CD4-positive, alpha-beta T cell treated with Interferon alpha-2 for 1 hour (primary cell): ENCODE measurements at regions not wholly inside any gene's neighbourhood (a gene's known extent, or its start where the extent isn't known, plus 50 kb on each side); places are given as distances from the start of the nearest gene placed in this dataset.
"Not testable (repeated sequence)": the region's sequence is repeated elsewhere in the genome, so short reads cannot be mapped to it uniquely, and the experiment has no call there.

ENCODE experiments used
- DNase-seq, 2 donors: peaks; one replicate each; pipeline ENCODE4 v3.0.0-alpha.2; 2020 to 2022

DNA sequence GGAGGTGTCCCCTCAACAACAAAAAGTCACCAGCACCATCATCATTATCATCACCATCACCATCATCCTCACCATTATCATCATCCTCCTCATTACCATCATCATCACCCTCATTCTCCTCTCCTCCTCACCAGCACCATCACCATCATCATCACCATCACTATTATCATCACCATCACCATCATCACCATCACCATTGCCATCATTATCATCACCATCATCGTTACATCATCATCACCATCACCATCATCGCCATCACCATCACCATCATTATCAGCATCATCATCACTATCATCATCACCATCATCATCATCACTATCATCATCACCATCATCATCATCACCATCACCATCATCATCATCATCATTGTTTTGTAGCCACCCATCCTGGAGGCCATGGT is 212.6 kb downstream of the MN1 start:
- no peak for DNase-seq

- DNase-seq: no peak
Observed at GRCh38 chr22:27591060-27591459, 210.5 kb downstream of the MN1 start.

- DNase-seq: no peak
Observed at GRCh38 chr22:27593378-27593777, 208.2 kb downstream of the MN1 start.

- DNase-seq: no peak
Observed at GRCh38 chr22:27594020-27594419, 207.5 kb downstream of the MN1 start.

GRCh38 chr22:27594474-27595134 is 207.0 kb downstream of the MN1 start:
- DNase-seq: no peak

- DNase-seq: no peak
Observed at GRCh38 chr22:27596133-27596870, 205.3 kb downstream of the MN1 start.

DNA sequence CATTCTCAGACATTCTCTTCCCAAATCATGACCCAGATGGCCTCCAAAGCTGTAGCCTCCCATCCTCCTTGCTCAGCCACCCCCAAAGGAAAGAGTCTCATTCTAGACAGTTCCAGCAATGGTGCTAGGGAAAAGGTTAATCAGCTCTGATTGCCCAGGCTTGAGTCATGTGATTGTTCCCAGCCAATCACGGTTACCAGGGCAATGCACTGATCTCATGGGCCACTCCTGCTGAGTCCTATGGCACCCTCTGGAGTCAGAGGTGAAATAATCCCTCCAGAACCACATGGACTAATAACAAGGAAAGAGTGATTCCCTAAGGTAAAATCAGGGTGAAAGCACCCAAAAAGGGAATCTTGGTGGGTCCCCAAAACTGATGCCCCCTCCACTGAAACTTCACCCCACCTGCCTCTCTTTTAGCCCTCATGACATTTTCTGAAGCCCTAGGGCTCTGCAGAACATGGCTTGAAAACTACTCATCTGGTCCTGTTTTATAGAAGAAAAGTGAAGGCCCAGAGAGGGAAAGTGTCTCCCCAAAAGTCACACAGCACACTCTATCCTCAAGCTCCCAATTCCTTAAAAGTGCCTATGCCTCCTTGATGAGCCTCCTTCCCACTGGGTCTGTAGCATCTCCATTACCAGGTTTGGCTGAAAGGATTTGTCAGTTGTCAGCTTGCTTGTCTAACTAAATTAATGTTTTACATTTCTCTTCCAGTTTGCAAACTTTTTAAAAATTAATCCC is 203.7 kb downstream of the MN1 start:
- DNase-seq: no peak

- no peak for DNase-seq
Observed at GRCh38 chr22:27598792-27599191, 202.8 kb downstream of the MN1 start.

DNA sequence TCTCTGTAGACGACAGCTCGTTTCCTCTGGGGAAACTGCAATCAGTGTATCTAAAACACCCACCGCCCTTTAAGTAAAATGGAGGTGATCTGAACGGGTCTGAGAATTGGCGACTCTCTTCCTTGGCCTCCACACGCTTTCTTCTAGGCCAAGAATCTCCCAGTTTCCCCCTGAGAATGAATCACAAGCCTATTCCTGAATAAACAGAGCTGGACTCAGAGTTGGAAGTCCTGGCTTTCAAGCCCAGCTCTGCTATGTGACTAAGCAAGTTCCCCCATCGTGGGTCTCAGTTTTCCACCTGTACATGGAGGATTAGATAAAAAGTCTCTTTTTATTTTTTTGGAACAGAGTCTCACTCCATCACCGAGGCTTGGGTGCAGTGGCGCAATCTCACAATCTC is 200.4 kb downstream of the MN1 start:
- DNase-seq: no peak

DNA sequence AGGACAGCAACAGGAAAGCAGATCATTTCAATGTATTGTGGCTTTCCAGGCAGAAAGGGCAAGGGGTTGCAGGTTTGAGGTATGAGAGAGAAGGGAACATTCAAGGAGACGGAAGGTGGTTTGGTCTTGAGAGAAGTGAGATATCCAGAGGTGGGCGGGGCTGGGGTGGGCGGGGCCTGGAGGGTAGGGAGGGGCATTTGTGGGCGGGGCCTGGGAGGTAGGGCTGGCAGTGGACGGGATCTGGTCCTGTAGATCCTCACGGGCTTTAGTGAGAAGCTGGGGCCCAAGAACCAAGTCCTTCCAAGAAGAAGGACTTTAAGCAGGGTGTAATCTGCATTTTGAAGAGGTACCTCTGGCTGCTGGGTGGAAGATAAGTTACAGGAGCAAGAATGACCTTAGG is 199.2 kb downstream of the MN1 start:
- no peak for DNase-seq

GRCh38 chr22:27603111-27603799 is 198.3 kb downstream of the MN1 start:
- no peak for DNase-seq

- no peak for DNase-seq
Observed at GRCh38 chr22:27603800-27604144, 197.8 kb downstream of the MN1 start.

DNA sequence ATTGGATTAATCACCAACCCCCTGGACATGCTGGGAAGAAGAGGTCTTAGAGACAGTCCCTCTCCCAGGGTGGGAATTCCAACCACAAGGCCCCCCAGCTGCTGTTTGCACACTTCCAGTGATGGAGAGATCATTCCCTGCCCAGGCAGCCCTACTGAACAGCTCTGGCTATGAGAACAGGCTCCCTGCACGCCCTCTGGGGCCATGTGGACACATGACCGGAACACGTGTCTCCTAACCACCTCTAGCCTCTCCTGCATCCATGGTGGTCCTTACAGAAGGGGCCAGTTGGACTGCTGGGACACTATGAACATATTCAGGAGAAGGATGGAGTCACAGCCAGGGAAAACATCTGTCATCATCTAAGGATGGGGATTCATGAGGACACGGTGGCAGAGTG is 196.2 kb downstream of the MN1 start:
- no peak for DNase-seq

GRCh38 chr22:27607750-27608149 is 193.8 kb downstream of the MN1 start:
- not testable (repeated sequence) for DNase-seq

DNA sequence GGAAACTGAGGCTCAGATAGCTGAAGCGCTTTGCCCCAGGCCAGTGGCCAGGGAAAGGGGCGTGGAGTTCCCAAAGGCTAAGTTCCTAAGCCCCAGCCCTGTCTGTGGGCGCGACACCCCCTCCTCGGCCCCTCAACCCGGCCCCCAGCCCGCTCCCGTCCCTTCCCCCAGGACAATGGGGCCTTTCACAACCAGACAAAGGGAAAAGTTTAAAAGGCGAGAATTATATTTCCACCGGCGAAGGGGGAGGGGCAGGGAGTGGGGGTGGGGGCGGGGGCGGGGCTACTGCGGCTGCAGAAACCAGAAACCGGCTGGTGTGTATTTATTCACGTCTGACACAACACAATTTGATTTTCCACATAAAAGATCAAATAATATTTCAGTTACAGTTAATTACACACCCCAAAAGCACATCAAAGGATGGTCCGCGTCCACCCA is 192.1 kb downstream of the MN1 start:
- DNase-seq: no peak

DNA sequence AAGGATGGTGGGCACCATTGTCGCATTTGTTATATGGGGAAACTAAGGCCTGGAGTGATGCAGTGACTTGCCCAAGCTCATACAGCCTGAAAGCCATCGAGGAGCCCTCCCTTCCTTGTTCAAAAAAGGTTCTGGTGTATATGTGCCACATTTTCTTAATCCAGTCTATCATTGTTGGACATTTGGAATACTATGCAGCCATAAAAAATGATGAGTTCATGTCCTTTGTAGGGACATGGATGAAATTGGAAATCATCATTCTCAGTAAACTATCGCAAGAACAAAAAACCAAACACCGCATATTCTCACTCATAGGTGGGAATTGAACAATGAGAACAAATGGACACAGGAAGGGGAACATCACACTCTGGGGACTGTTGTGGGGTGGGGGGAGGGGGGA is 191.4 kb downstream of the MN1 start:
- DNase-seq: not testable (repeated sequence)

DNA sequence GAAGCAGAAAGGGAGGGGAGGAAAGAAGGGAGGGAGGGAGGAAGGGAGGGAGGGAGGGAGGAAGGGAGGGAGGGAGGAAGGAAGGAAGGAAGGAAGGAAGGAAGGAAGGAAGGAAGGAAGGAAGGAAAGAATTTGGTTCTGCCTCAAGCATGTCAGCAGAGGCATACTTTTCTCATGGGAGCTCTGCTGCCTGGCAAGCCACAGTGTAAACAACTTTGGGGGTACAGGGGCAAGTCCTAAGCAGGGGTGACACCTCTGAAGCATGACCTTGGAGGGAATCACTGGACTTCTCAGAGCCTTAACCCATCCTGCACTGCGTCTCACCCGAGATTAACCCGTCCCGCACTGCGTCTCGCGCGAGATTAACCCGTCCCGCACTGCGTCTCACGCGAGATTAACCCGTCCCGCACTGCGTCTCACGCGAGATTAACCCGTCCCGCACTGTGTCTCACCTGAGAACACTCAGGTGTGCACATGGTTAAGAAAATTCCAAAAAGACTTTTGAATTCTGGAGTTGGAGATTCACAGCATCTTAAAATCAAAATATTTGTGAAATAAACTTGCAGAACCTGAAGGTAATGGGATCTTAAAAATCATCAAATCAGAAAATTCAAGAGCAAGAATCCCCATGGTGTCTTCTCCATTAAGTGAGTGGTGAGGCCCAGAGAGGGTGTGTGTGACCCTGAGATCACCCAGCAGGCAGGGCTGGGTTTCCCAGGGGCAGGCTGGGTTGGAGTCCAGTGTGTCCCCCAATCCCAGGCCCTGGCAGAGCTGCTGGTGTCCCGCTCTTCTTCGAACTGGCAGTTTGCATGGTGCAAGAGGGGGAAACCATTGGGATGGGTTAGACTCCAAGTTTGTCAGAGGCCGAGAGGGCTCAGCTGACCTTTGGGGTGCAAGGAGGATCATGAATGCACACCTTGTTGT is 190.4 kb downstream of the MN1 start:
- no peak for DNase-seq

DNA sequence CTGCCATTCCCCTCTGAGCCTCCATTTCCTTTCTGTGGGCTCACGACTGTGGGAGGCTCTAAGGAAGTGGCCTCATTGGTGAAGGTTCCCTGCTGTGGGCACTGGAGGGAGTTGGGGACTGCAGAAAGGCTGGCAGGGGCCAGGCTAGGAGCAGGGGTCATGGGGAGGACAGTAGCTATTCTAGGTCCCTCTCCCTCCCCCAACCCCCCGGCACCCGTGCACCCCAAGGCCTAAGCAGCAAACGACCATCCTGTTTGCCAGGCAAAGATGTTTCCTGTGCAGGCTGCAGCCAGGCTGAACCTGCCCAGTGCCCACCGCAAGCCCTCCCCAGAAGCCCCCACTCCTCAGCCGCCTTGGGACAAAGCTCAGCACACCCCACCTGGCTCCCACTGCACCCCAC is 189.4 kb downstream of the MN1 start:
- no peak for DNase-seq

- no peak for DNase-seq
Observed at GRCh38 chr22:27613099-27614005, 188.2 kb downstream of the MN1 start.

- no peak for DNase-seq
Observed at GRCh38 chr22:27614006-27614649, 187.4 kb downstream of the MN1 start.

DNA sequence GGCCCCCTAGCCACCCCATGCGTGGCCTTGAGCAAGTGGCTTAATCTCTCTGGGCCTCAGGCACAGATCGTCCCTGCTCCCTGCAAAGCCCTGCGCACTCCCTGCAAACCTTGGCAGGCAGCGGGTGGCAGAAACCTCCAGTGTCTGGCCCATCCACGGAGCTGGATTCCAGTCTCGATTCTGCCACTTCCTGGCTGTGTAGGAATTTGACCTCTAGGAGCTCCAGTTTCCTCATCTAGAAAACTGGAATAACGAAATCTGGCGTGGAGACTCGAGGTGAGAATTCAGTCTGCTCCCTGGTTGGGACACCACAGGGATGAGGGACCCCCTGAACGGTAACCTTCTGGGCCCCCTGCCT is 186.9 kb downstream of the MN1 start:
- DNase-seq: no peak
